ENCODE measurements at regions not wholly inside any gene's neighbourhood (a gene's known extent, or its start where the extent isn't known, plus 50 kb on each side); places are given as distances from the start of the nearest gene placed in this dataset.

GRCh38 chr2:39541011-39541930 is 104.2 kb upstream of the MAP4K3 start (continued):
- TF ChIP-seq SP140L (CRISPR knock-in tag; IDR thresholded peaks at IDR 0.05; ENCODE audit: borderline replicate concordance) (no peak), ZBTB37 (CRISPR knock-in tag; IDR thresholded peaks at IDR 0.05) (peak; percentile 74; the same call in 1 of the 2 replicates), ZNF543 (CRISPR knock-in tag; IDR thresholded peaks at IDR 0.05) (no peak)

DNA sequence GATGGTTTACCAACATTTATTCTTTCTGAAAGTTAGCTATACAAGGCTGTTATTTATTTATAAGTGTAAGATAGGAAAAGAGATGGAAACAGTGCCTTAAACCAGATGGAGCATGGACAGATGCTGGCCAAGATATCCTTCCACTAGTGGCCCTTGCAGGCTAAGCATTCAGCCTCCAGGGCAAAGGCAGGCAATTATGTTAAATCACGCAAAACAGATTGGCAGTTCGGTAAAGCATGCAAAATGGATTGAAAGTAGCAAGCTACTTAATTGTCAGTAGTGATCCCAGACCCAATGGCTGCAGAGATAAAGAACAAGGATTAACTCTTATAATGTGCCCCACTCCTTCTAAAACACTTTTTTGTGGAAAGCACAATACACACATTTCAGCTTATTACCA is 105.4 kb upstream of the MAP4K3 start:
- ATAC-seq, result no peak
- Histone ChIP-seq H3K27me3 (ENCODE audit: control insufficient read depth in 1 of 2, insufficient read depth in 2 of 2, low read length in 2 of 2) (no peaks in the 10 kb centered on the region), H3K9ac (ENCODE audit: insufficient read depth, low read depth, low read length) (no peak overlapping the region), H2AFZ (ENCODE audit: low read length) (no peak overlapping the region), H3K36me3 (replicated peaks in 1 of 2; ENCODE audit: control insufficient read depth in 1 of 2, insufficient read depth in 2 of 2, low read length in 2 of 2) (no peaks in the 10 kb centered on the region; a peak in 1 of 5 replicates), H3K4me1 (ENCODE audit: insufficient read depth, low read length) (peaks cover 63% of the 10 kb centered on the region), H4K20me1 (ENCODE audit: insufficient read depth, low read length) (no peaks in the 10 kb centered on the region), H3K4me3 (replicated peaks in 1 of 3; ENCODE audit: insufficient read depth in 1 of 3, low read depth in 2 of 3, low read length in 3 of 3) (no peak overlapping the region), H3K27ac (ENCODE audit: extremely low read length, insufficient read depth, low read length) (no peak overlapping the region), H3K4me2 (ENCODE audit: low read depth, low read length) (no peak overlapping the region), H3K9me3 (ENCODE audit: low read length) (peaks cover 1% of the 10 kb centered on the region; the same call in 1 of the 2 replicates), H3K79me2 (ENCODE audit: insufficient read depth, low read length) (no peaks in the 10 kb centered on the region)
- no peak for FAIRE-seq
- in situ Hi-C loops (cut with HindIII; ENCODE audit: extremely low pct_ligation_motif_present, low pct_unique_long_range_greater_than_20kb) (no loop called here), intact Hi-C loops (cut with micrococcal nuclease; ENCODE audit: unreplicated experiment) (no loop called here)
- no peak for DNase-seq (ENCODE audit: low spot score)
- POLR2A ChIA-PET, result no interaction called here
- 100% methylated on average over 2 of the region's 2 CpGs for WGBS (ENCODE audit: low lambda C conversion rate)
- CTCF ChIA-PET (ENCODE audit: low intra/inter-chr PET ratio, low total read pairs), result no interaction called here
- BruUV-seq (replicated peaks), result no TSS peak
- TF ChIP-seq NFATC3 (CRISPR knock-in tag; IDR thresholded peaks at IDR 0.05) (no peak), NCOR1 (IDR thresholded peaks at IDR 0.05; ENCODE audit: borderline replicate concordance, low read length) (no peak), KLF12 (CRISPR knock-in tag; IDR thresholded peaks at IDR 0.05; ENCODE audit: borderline replicate concordance) (no peak), POGZ (CRISPR knock-in tag; IDR thresholded peaks at IDR 0.05) (no peak)
